ENCODE measurements at regions not wholly inside any gene's neighbourhood (a gene's known extent, or its start where the extent isn't known, plus 50 kb on each side); places are given as distances from the start of the nearest gene placed in this dataset.

DNA sequence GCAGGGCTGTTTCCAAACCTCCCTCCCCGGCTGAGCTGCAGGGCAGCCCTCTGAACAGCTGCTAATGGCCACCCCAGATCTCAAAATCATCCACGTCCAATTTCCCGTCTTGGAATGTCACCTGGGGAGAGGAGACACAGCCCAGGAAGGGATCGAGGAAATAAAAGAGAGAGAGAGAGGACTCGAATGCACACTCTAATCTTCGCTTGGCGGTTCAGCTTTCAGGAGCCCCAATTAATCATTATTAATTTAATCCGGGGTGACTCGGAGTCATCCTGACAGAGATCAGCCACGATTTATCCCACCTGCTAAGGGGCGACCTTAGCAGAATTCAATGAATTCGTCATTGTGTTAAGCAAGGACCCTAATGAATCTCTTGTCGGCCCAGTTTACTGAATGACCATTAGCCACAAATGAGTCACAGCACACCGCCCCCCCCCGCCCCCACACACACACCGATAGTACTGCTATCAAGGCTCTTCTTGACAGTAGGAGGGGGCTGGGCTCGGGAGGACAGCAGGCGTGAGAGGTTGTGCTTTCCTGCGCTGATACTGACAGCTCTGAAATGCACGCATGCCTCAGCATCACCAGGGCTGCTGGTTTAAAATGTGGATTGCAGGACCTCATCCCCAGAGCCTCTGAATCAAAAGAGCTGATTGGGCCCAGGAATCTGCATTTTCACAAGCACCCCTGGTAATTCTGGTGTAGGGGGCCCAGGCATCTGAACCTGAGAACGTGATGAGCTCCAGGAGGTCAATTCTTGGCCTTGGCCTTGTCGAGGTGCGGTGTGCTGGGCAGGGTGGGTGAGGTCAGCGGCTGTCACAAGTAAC is 190.0 kb upstream of the CIBAR2 start:
- Histone ChIP-seq H3K4me1 (peaks cover 0 to 43% (median 28%) of the 10 kb centered on the region in 4 donors), H3K36me3 (no peaks in the 10 kb centered on the region), H3K27ac (no peak overlapping the region), H3K9me3 (no peaks in the 10 kb centered on the region), H3K27me3 (no peaks in the 10 kb centered on the region), H3K4me3 (no peak overlapping the region)
- TF ChIP-seq POLR2A (IDR thresholded peaks at IDR 0.05) = no peak
- 69 to 86% methylated on average over 22 to 24 of the region's 24 CpGs for WGBS, 2 donors
- no peak for DNase-seq (ENCODE audit: low spot score in 2 of 2)

DNA sequence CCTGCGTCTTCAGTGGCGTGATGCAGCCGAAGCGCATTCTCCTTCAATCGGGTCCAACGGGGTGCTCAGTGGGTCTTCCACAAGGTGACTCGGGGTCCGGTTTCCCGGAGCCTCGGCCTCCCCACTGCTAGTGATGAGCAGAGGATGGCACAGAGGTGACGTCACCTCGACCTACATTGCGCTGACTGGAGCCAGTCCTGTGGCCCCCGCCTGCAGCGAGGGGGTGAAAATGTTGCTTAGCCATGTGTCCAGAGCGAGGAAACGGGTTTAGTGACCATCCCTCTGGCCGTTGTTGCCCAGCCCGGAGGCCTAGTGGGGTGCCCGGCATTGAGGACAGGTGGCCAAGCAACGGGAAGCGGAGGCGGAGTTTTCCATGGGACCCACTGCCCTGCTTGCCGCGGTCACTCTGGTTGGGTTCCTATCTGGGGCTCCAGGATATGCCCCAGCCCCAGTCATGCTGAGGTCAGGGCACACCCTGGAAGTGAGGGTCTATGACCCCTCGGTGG is 190.6 kb upstream of the CIBAR2 start:
- TF ChIP-seq EP300 (IDR thresholded peaks at IDR 0.05) (no peak), POLR2A (IDR thresholded peaks at IDR 0.05) (no peak)
- TF ChIP-seq, protein P1, sequence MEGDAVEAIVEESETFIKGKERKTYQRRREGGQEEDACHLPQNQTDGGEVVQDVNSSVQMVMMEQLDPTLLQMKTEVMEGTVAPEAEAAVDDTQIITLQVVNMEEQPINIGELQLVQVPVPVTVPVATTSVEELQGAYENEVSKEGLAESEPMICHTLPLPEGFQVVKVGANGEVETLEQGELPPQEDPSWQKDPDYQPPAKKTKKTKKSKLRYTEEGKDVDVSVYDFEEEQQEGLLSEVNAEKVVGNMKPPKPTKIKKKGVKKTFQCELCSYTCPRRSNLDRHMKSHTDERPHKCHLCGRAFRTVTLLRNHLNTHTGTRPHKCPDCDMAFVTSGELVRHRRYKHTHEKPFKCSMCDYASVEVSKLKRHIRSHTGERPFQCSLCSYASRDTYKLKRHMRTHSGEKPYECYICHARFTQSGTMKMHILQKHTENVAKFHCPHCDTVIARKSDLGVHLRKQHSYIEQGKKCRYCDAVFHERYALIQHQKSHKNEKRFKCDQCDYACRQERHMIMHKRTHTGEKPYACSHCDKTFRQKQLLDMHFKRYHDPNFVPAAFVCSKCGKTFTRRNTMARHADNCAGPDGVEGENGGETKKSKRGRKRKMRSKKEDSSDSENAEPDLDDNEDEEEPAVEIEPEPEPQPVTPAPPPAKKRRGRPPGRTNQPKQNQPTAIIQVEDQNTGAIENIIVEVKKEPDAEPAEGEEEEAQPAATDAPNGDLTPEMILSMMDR (IDR thresholded peaks at IDR 0.05) = no peak
- Histone ChIP-seq H3K27me3 (no peaks in the 10 kb centered on the region), H3K27ac (no peak overlapping the region), H3K4me1 (peaks cover 0 to 49% (median 31%) of the 10 kb centered on the region in 4 donors), H3K4me3 (no peak overlapping the region), H3K9me3 (no peaks in the 10 kb centered on the region), H3K36me3 (no peaks in the 10 kb centered on the region)
- 71 to 76% methylated on average over 16 to 23 of the region's 26 CpGs for WGBS, 2 donors
- DNase-seq (ENCODE audit: low spot score in 2 of 2) = no peak

DNA sequence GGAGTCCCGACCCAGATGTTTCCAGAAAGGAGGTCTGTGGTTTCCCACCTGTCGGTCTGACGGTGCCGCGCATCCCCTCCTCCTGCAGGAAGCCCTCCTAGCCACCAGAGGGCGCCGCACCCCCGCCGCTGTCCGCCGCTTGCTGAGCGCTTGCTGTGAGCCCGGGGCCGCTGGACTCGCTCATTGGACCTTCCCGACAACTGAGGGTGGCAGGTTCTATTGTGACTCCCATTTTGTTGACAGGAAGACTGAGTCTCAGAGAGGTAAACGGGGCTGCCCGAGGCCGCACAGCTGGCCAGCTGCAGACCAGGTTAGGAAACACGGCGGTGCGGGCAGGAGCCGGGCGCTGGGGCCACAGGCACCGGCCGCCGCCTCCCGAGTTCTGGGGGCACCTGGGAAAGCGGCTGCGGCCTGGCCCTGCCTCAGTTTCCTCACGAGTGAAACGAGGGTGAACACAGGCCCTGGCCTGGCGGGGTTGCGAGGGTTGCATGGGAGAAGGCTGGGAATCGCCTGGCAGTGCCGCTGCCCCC is 191.1 kb upstream of the CIBAR2 start:
- H3K4me1 ChIP-seq = peaks cover 0 to 54% (median 37%) of the 10 kb centered on the region in 4 donors
- DNase-seq (ENCODE audit: low spot score in 2 of 2) = no peak
- H3K27me3 ChIP-seq = no peaks in the 10 kb centered on the region
- peak overlapping the region in 1 of 4 donors; percentile 7 for H3K27ac ChIP-seq
- H3K36me3 ChIP-seq = no peaks in the 10 kb centered on the region
- H3K4me3 ChIP-seq = no peak overlapping the region
- H3K9me3 ChIP-seq = no peaks in the 10 kb centered on the region
- TF ChIP-seq POLR2A (IDR thresholded peaks at IDR 0.05) (no peak), EP300 (IDR thresholded peaks at IDR 0.05) (peak in 1 of 2 donors; percentile 12)
- TF ChIP-seq, protein P1 (IDR thresholded peaks at IDR 0.05) = peak; percentile 86 to 97 (median 92)
- WGBS, 2 donors = 48 to 55% methylated on average over 21 to 35 of the region's 36 CpGs

DNA sequence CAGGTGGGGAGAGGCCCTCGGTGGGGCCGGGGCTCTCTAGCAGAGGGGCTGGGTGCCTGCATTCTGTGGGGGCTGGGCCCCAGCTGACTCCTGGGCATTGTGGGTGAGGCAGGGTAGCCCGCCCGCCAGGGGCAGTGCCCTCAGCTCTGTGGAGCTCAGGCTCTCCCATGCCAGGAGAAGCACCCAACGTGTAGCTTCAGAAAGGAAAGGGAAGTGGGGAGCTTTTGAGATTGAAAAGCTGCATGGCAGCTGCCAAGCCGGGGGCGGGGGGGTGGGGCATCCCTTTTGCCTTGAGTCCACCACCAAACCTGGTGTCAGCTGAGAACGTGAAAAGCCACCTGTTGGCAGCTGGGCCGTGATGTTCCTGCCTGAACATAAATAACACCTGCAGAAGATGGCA is 192.1 kb upstream of the CIBAR2 start:
- Histone ChIP-seq H3K4me1 (peaks cover 0 to 63% (median 46%) of the 10 kb centered on the region in 4 donors), H3K36me3 (no peaks in the 10 kb centered on the region), H3K4me3 (no peak overlapping the region), H3K27me3 (no peaks in the 10 kb centered on the region), H3K9me3 (no peaks in the 10 kb centered on the region), H3K27ac (peak overlapping the region in 1 of 4 donors; percentile 17)
- TF ChIP-seq POLR2A (IDR thresholded peaks at IDR 0.05) (no peak), EP300 (IDR thresholded peaks at IDR 0.05) (no peak)
- TF ChIP-seq, protein P1 (IDR thresholded peaks at IDR 0.05) = no peak
- DNase-seq (ENCODE audit: low spot score in 2 of 2) = no peak
- 56 to 73% methylated on average over 6 to 7 of the region's 9 CpGs for WGBS, 2 donors

DNA sequence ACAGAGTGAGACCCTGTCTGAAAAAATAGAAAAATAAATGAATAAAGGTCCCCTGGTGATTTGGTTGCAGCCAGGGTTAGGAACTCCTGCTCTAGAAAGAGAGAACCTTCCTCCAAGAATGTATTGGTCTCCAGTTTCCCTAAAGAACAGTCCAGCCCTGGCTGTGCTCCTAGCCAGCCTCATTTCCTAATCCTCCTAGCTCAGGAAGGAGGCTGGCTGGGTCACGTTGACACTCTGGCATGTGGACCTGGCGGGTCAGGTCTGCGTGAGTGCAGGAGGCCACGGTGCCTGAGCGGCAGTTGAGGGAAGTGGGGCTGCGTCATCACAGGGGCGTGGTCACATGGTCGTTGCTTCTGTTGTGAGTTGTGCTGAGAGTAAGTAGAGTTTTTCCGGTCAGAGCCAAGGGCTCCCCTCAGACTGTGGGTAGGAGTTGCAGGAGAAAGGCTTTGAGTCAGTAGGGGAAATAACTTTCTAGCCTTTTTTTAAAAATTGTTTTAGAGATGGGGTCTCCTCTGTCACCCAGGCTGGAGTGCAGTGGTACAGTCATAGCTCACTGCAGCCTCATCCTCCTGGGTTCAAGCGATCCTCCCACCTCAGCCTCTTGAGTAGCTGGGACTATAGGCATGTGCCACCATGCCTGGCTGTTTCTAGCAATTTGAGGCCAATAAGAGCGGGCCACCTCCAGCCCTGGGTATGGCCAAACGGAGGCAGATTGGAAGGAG is 194.0 kb upstream of the CIBAR2 start:
- peak overlapping the region; percentile 10 to 89 (median 62) for H3K27ac ChIP-seq
- no peaks in the 10 kb centered on the region for H3K36me3 ChIP-seq
- H3K9me3 ChIP-seq = no peaks in the 10 kb centered on the region
- H3K4me3 ChIP-seq = no peak overlapping the region
- WGBS, 2 donors = 29 to 34% methylated on average over 12 of the region's 12 CpGs
- H3K27me3 ChIP-seq = no peaks in the 10 kb centered on the region
- peak; percentile 50 to 93 for TF ChIP-seq EP300 (IDR thresholded peaks at IDR 0.05)
- TF ChIP-seq, protein P1 (IDR thresholded peaks at IDR 0.05) = peak in 1 of 5 experiments; percentile 10
- TF ChIP-seq POLR2A (IDR thresholded peaks at IDR 0.05) = peak in 1 of 2 donors; percentile 27
- DNase-seq (ENCODE audit: low spot score in 2 of 2) = peak; percentile 85 to 87
- peaks cover 0 to 82% (median 64%) of the 10 kb centered on the region in 4 donors for H3K4me1 ChIP-seq
